Lower lobe of right lung (tissue), 2 donors: ENCODE measurements at regions not wholly inside any gene's neighbourhood (a gene's known extent, or its start where the extent isn't known, plus 50 kb on each side); places are given as distances from the start of the nearest gene placed in this dataset.

Source experiments
- ATAC-seq, 2 donors: fragments of 200-7000 bp; cut with Tn5 transposase; one replicate each; pipeline ENCODE4 v1.9.1; 2020 to 2022; ENCODE audit warnings: mild to moderate bottlenecking in 2 of 2, moderate library complexity in 2 of 2
- DNase-seq: peaks from one replicate; pipeline ENCODE4 v3.0.0-alpha.2; 2020
- H3K27ac ChIP-seq: fragments of 200-600 bp; one replicate; pipeline ENCODE4 v1.8.0; 2022
- H3K27me3 ChIP-seq: fragments of 200-600 bp; one replicate; pipeline ENCODE4 v1.8.0; 2022; ENCODE audit warnings: low read depth
- H3K36me3 ChIP-seq: fragments of 200-600 bp; one replicate; pipeline ENCODE4 v1.8.0; 2022; ENCODE audit warnings: mild to moderate bottlenecking
- H3K4me1 ChIP-seq: fragments of 200-600 bp; one replicate; pipeline ENCODE4 v1.8.0; 2022
- H3K4me3 ChIP-seq: fragments of 200-600 bp; one replicate; pipeline ENCODE4 v1.8.0; 2022; ENCODE audit warnings: mild to moderate bottlenecking
- H3K9me3 ChIP-seq: fragments of 200-600 bp; one replicate; pipeline ENCODE4 v1.8.0; 2022
- intact Hi-C: fragments of 100-400 bp; cut with DNase I; formaldehyde crosslinking; loops from one replicate; pipeline ENCODE4 v1.11.0; 2022
- TF ChIP-seq, protein P1 (sequence below): fragments of 200-600 bp; IDR thresholded peaks from one replicate; pipeline ENCODE4 v1.8.0; 2022; ENCODE audit warnings: antibody characterized with exemption, mild to moderate bottlenecking
- donor health status: DM: no; HTN: yes; CAD: no; lungs with severe emphysema.

DNA sequence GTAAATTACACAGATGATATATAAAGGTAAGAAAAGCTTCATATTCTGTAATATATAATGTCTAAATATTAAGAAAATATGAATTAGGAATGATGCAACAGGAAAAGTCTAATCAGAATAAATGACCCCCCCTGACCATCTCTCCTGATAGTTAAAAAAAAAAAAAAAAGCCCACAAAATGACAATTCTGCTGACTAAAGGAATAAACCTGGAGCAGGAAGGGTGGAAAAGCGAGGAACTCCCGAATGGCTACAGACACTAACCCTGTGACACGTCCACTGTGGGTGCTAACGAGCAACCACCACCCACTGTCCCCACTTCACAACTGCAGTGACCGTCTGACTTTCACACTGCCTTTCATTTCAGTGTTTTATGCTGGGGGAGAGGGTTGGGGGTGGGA is 67.6 kb upstream of the FOXQ1 start:
- DNase-seq = no peak
- peaks cover 5% of the 10 kb centered on the region for H3K4me1 ChIP-seq
- H3K4me3 ChIP-seq = no peak overlapping the region
- no peaks in the 10 kb centered on the region for H3K9me3 ChIP-seq
- no peak for ATAC-seq
- intact Hi-C loops = no loop called here
- H3K36me3 ChIP-seq = no peaks in the 10 kb centered on the region
- TF ChIP-seq, protein P1, sequence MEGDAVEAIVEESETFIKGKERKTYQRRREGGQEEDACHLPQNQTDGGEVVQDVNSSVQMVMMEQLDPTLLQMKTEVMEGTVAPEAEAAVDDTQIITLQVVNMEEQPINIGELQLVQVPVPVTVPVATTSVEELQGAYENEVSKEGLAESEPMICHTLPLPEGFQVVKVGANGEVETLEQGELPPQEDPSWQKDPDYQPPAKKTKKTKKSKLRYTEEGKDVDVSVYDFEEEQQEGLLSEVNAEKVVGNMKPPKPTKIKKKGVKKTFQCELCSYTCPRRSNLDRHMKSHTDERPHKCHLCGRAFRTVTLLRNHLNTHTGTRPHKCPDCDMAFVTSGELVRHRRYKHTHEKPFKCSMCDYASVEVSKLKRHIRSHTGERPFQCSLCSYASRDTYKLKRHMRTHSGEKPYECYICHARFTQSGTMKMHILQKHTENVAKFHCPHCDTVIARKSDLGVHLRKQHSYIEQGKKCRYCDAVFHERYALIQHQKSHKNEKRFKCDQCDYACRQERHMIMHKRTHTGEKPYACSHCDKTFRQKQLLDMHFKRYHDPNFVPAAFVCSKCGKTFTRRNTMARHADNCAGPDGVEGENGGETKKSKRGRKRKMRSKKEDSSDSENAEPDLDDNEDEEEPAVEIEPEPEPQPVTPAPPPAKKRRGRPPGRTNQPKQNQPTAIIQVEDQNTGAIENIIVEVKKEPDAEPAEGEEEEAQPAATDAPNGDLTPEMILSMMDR = no peak
- H3K27me3 ChIP-seq = no peaks in the 10 kb centered on the region
- no peak overlapping the region for H3K27ac ChIP-seq

DNA sequence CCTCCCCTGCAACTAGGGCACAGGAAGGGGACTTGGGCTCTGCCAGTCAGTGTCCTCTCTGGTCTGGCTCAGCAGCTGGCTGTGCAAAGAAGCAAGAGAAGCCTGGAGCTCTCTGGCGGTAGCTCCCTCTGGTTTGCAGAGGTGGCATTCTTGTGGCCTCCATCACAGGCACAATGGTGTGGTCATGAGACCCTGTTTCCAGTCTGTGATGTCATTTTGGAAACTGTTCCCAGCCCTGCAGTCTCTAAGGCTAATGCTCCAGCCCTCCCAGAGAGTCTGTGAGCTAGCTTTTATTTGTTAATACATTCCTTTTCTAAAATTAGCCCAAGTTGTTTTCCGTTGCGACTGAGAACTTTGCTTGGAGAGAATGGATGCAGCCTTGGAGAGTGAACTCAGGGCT is 69.5 kb upstream of the FOXQ1 start:
- DNase-seq (no peak), ATAC-seq (peak; percentile 9 to 41)
- Histone ChIP-seq H3K4me1 (peaks cover 5% of the 10 kb centered on the region), H3K9me3 (no peaks in the 10 kb centered on the region), H3K27me3 (no peaks in the 10 kb centered on the region), H3K36me3 (no peaks in the 10 kb centered on the region), H3K27ac (no peak overlapping the region), H3K4me3 (no peak overlapping the region)
- intact Hi-C loops = no loop called here
- TF ChIP-seq, protein P1 = no peak

DNA sequence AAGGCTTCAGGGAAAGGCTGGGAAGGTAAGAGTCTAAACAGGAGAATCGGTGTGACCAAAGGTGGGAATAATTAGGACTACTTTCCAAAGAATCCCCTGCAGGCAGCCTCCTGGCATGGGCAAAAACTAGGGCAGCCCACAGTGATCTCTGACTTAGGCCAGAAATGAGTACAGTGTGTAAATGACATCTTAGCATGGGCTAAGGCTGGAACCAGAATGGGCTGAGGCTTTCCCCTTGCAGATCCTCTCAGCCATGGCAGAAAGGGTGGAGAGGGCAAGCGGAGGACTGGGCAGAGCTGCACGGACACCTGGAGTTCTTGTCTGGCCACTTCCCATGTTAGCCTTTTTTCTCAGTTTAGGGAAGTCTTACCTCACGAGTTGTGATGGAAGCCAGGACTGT is 69.9 kb upstream of the FOXQ1 start:
- intact Hi-C loops = no loop called here
- TF ChIP-seq, protein P1 = no peak
- ATAC-seq (no peak), DNase-seq (no peak)
- H3K9me3 ChIP-seq = no peaks in the 10 kb centered on the region
- peaks cover 5% of the 10 kb centered on the region for H3K4me1 ChIP-seq
- H3K36me3 ChIP-seq = no peaks in the 10 kb centered on the region
- H3K27ac ChIP-seq = no peak overlapping the region
- no peaks in the 10 kb centered on the region for H3K27me3 ChIP-seq
- H3K4me3 ChIP-seq = no peak overlapping the region

DNA sequence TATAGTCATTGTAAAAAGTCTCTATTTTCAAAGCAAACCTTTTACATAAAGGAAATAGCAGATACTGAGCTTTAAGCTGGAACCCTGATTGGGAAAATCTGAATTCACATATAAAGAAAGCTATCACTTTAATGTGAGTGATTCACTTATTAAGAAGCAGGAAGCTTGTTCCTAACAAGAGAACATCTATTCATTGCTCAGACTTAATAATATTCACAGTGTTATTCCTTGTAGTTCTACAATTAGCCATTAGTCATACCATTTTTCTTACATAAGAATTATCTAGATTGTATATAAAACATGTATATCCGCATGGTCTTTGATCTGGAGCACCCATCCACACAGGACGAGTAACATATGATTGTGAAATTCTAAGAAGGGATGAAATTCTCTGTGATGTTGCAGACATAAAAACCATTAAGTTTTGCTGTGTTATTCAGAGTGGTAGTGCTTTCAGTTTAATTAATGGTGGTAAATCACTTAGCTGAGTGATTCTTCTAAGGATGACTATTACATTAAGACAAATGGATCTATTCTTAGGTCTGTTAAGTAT is 71.1 kb upstream of the FOXQ1 start:
- no peaks in the 10 kb centered on the region for H3K9me3 ChIP-seq
- no peak for DNase-seq
- intact Hi-C loops = no loop called here
- no peak overlapping the region for H3K27ac ChIP-seq
- no peaks in the 10 kb centered on the region for H3K27me3 ChIP-seq
- TF ChIP-seq, protein P1 = no peak
- no peak for ATAC-seq
- peaks cover 5% of the 10 kb centered on the region for H3K4me1 ChIP-seq
- H3K4me3 ChIP-seq = no peak overlapping the region
- no peaks in the 10 kb centered on the region for H3K36me3 ChIP-seq

DNA sequence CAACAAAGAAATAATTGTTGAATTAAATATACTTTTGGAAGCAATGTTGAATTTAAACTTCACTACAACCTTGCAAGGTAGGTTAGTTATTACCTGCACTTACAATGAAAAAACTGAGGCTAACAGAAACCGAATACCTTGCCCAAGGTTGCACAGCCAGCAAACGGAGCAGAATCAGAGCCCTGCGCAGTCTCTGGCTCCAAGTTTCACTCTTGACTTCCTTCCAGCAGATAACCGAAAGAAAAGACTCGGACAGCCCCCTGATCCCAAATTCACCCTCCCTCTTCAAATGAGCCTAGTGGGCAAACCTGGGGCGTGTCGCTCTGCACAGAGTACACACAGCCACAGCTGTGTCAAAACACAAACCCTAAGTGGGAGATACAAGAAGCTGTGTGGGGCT is 72.1 kb upstream of the FOXQ1 start:
- no peaks in the 10 kb centered on the region for H3K9me3 ChIP-seq
- ATAC-seq = no peak
- intact Hi-C loops = no loop called here

More for the DNA sequence above, 72.1 kb upstream of the FOXQ1 start:
- Histone ChIP-seq H3K4me1 (peaks cover 5% of the 10 kb centered on the region), H3K27me3 (no peaks in the 10 kb centered on the region), H3K27ac (no peak overlapping the region), H3K36me3 (no peaks in the 10 kb centered on the region), H3K4me3 (no peak overlapping the region)
- TF ChIP-seq, protein P1 = no peak
- no peak for DNase-seq
